ENCODE measurements at regions not wholly inside any gene's neighbourhood (a gene's known extent, or its start where the extent isn't known, plus 50 kb on each side); places are given as distances from the start of the nearest gene placed in this dataset.
A peak's percentile ranks its signal among the peaks of the same experiment; 100 is the strongest.

GRCh38 chr15:62880278-62880677, 162.3 kb upstream of the TPM1 start:
- H3K36me3 ChIP-seq (ENCODE audit: insufficient read depth, low read length): no peaks in the 10 kb centered on the region
- TF ChIP-seq SMC3 (conservative IDR thresholded peaks at IDR 0.05; ENCODE audit: poor library complexity): no peak
- TF ChIP-seq REST (IDR thresholded peaks at IDR 0.05; ENCODE audit: borderline replicate concordance): no peak
- TF ChIP-seq MXI1 (conservative IDR thresholded peaks at IDR 0.05; ENCODE audit: poor library complexity, severe bottlenecking): no peak
- no peak for TF ChIP-seq TAF1 (IDR thresholded peaks at IDR 0.05; ENCODE audit: low read depth)
- no peak for TF ChIP-seq EZH2 (IDR thresholded peaks at IDR 0.05; ENCODE audit: borderline replicate concordance, insufficient read depth, low read length, poor library complexity, severe bottlenecking)
- no peak for TF ChIP-seq POLR2AphosphoS5 (IDR thresholded peaks at IDR 0.05)
- TF ChIP-seq CTCF (IDR thresholded peaks at IDR 0.05; ENCODE audit: poor library complexity, severe bottlenecking): no peak
- TF ChIP-seq RAD21 (conservative IDR thresholded peaks at IDR 0.05): no peak
- no peak for TF ChIP-seq EP300 (conservative IDR thresholded peaks at IDR 0.05; ENCODE audit: poor library complexity, severe bottlenecking)
- no peaks in the 10 kb centered on the region for H3K9me2 ChIP-seq (ENCODE audit: insufficient read depth, low read length)
- peaks cover 5% of the 10 kb centered on the region for H3F3A ChIP-seq (ENCODE audit: insufficient read depth, low read length, poor library complexity, severe bottlenecking)
- H3K9me3 ChIP-seq (ENCODE audit: low read length): no peaks in the 10 kb centered on the region
- H4K20me1 ChIP-seq (ENCODE audit: insufficient read depth): no peaks in the 10 kb centered on the region
- no peak overlapping the region for H3K9ac ChIP-seq (ENCODE audit: low read length)
- peak overlapping the region; percentile 77 for H3K27ac ChIP-seq (ENCODE audit: low read length)
- no peaks in the 10 kb centered on the region for H3K79me2 ChIP-seq (replicated peaks; ENCODE audit: insufficient read depth, low read length)
- H3K27me3 ChIP-seq (ENCODE audit: insufficient read depth, low read depth, low read length): no peaks in the 10 kb centered on the region
- H3K4me3 ChIP-seq (ENCODE audit: low read length): peak overlapping the region; percentile 46
- H2AFZ ChIP-seq (ENCODE audit: low read depth, low read length): no peak overlapping the region
- H3K4me2 ChIP-seq (ENCODE audit: low read length): peak overlapping the region; percentile 38

GRCh38 chr15:62881056-62881455, 161.5 kb upstream of the TPM1 start:
- no peak for TF ChIP-seq EZH2 (IDR thresholded peaks at IDR 0.05; ENCODE audit: borderline replicate concordance, insufficient read depth, low read length, poor library complexity, severe bottlenecking)
- no peak for TF ChIP-seq SMC3 (conservative IDR thresholded peaks at IDR 0.05; ENCODE audit: poor library complexity)
- TF ChIP-seq TAF1 (IDR thresholded peaks at IDR 0.05; ENCODE audit: low read depth): no peak
- TF ChIP-seq CTCF (IDR thresholded peaks at IDR 0.05; ENCODE audit: poor library complexity, severe bottlenecking): no peak
- TF ChIP-seq REST (IDR thresholded peaks at IDR 0.05; ENCODE audit: borderline replicate concordance): no peak
- no peak for TF ChIP-seq POLR2AphosphoS5 (IDR thresholded peaks at IDR 0.05)
- no peak for TF ChIP-seq EP300 (conservative IDR thresholded peaks at IDR 0.05; ENCODE audit: poor library complexity, severe bottlenecking)
- no peak for TF ChIP-seq RAD21 (conservative IDR thresholded peaks at IDR 0.05)
- TF ChIP-seq MXI1 (conservative IDR thresholded peaks at IDR 0.05; ENCODE audit: poor library complexity, severe bottlenecking): no peak
- H3K9me2 ChIP-seq (ENCODE audit: insufficient read depth, low read length): no peaks in the 10 kb centered on the region
- H3K27ac ChIP-seq (ENCODE audit: low read length): no peak overlapping the region
- no peaks in the 10 kb centered on the region for H3K9me3 ChIP-seq (ENCODE audit: low read length)
- H3F3A ChIP-seq (ENCODE audit: insufficient read depth, low read length, poor library complexity, severe bottlenecking): peaks cover 5% of the 10 kb centered on the region
- no peaks in the 10 kb centered on the region for H3K36me3 ChIP-seq (ENCODE audit: insufficient read depth, low read length)
- H3K4me3 ChIP-seq (ENCODE audit: low read length): no peak overlapping the region
- no peak overlapping the region for H3K9ac ChIP-seq (ENCODE audit: low read length)
- no peaks in the 10 kb centered on the region for H3K27me3 ChIP-seq (ENCODE audit: insufficient read depth, low read depth, low read length)
- H3K79me2 ChIP-seq (replicated peaks; ENCODE audit: insufficient read depth, low read length): no peaks in the 10 kb centered on the region
- no peak overlapping the region for H3K4me2 ChIP-seq (ENCODE audit: low read length)
- H2AFZ ChIP-seq (ENCODE audit: low read depth, low read length): no peak overlapping the region
- H4K20me1 ChIP-seq (ENCODE audit: insufficient read depth): no peaks in the 10 kb centered on the region
